NT2/D1 (cell line): ENCODE measurements at regions not wholly inside any gene's neighbourhood (a gene's known extent, or its start where the extent isn't known, plus 50 kb on each side); places are given as distances from the start of the nearest gene placed in this dataset.

Source experiments
- DNase-seq: peaks from one replicate; pipeline ENCODE4 v3.0.0-alpha.2; 2011; ENCODE audit warnings: low read depth, low spot score
- H3K27me3 ChIP-seq: 2 replicates; pipeline ENCODE4 v1.6.0; 2011; ENCODE audit warnings: mild to moderate bottlenecking; ENCODE audit not compliant: insufficient read length, insufficient read depth
- H3K36me3 ChIP-seq: 2 replicates; pipeline ENCODE4 v1.6.1; 2011; ENCODE audit warnings: mild to moderate bottlenecking, low read length, mixed read lengths; ENCODE audit not compliant: insufficient read depth, insufficient read length
- H3K4me1 ChIP-seq: 2 replicates; pipeline ENCODE4 v1.5.1; 2011; ENCODE audit not compliant: insufficient read depth, insufficient read length
- H3K4me3 ChIP-seq: 2 replicates; pipeline ENCODE4 v1.5.1; 2011; ENCODE audit warnings: low read depth; ENCODE audit not compliant: insufficient read length
- H3K9ac ChIP-seq: 2 replicates; pipeline ENCODE4 v1.6.0; 2011; ENCODE audit warnings: low read depth; ENCODE audit not compliant: insufficient read length
- H3K9me3 ChIP-seq: 2 replicates; pipeline ENCODE4 v1.5.1; 2011; ENCODE audit warnings: mild to moderate bottlenecking, low read length; ENCODE audit not compliant: insufficient read depth
- SUZ12 ChIP-seq: IDR thresholded peaks from 2 replicates; pipeline ENCODE4 v1.6.1; 2011; ENCODE audit not compliant: insufficient read length, insufficient read depth; ENCODE audit errors: extremely low read depth
- YY1 ChIP-seq: IDR thresholded peaks from 2 replicates; pipeline ENCODE4 v1.6.1; 2011; ENCODE audit not compliant: insufficient read length, insufficient read depth
- ZNF274 ChIP-seq: IDR thresholded peaks from 2 replicates; pipeline ENCODE4 v1.6.1; 2011; ENCODE audit warnings: mild to moderate bottlenecking, low read depth, low read length

- H3K4me3 ChIP-seq: no peak overlapping the region
- no peak overlapping the region for H3K9ac ChIP-seq
- DNase-seq: no peak
- H3K4me1 ChIP-seq: no peaks in the 10 kb centered on the region
- TF ChIP-seq YY1: no peak
- no peak for TF ChIP-seq SUZ12
- no peak for TF ChIP-seq ZNF274
- no peaks in the 10 kb centered on the region for H3K9me3 ChIP-seq
- H3K36me3 ChIP-seq: peaks cover 26% of the 10 kb centered on the region
- H3K27me3 ChIP-seq: no peaks in the 10 kb centered on the region
Measured at GRCh38 chr11:8740129-8740528, 57.5 kb downstream of the RPL27A start.

GRCh38 chr11:8744423-8744822, 61.8 kb downstream of the RPL27A start:
- no peak for DNase-seq

GRCh38 chr11:8745431-8746253, 63.0 kb downstream of the RPL27A start:
- no peaks in the 10 kb centered on the region for H3K9me3 ChIP-seq
- H3K36me3 ChIP-seq: peaks cover 18% of the 10 kb centered on the region
- DNase-seq: no peak
- no peak overlapping the region for H3K9ac ChIP-seq
- no peaks in the 10 kb centered on the region for H3K27me3 ChIP-seq
- TF ChIP-seq ZNF274: no peak
- TF ChIP-seq SUZ12: no peak
- no peak for TF ChIP-seq YY1
- no peak overlapping the region for H3K4me3 ChIP-seq
- H3K4me1 ChIP-seq: no peaks in the 10 kb centered on the region

More at GRCh38 chr11:8744423-8744822, 61.8 kb downstream of the RPL27A start:
- no peaks in the 10 kb centered on the region for H3K27me3 ChIP-seq
- no peak overlapping the region for H3K9ac ChIP-seq
- no peaks in the 10 kb centered on the region for H3K4me1 ChIP-seq
- no peak overlapping the region for H3K4me3 ChIP-seq
- peaks cover 15% of the 10 kb centered on the region for H3K36me3 ChIP-seq
- TF ChIP-seq YY1 (no peak), ZNF274 (no peak)
- H3K9me3 ChIP-seq: no peaks in the 10 kb centered on the region

- Histone ChIP-seq H3K9me3 (no peaks in the 10 kb centered on the region), H3K4me3 (no peak overlapping the region), H3K4me1 (no peaks in the 10 kb centered on the region), H3K9ac (no peak overlapping the region), H3K27me3 (no peaks in the 10 kb centered on the region), H3K36me3 (peaks cover 18% of the 10 kb centered on the region)
- no peak for TF ChIP-seq YY1
- TF ChIP-seq SUZ12: no peak
- no peak for TF ChIP-seq ZNF274
- no peak for DNase-seq
Measured at GRCh38 chr11:8746331-8746974, 63.9 kb downstream of the RPL27A start.

DNA sequence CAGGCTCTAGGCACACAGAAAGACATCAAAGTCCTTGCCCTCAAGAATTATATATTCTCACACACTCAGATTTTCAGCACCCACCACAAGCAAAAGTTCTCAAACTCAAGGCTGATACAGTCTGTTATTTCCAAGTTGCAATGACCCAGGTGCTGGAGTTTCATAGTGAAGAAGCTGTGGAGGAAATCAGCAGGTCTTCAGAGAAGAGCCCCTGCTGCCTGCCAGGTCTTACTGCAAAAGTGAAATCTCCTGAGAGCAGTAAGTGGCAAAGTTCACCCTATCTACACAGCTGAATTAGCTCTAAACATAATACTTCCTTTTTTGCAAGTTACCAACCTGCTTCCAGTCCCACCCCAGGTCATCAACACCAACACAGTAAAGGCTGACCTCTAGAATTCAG, 64.6 kb downstream of the RPL27A start:
- Histone ChIP-seq H3K9ac (no peak overlapping the region), H3K4me3 (no peak overlapping the region), H3K4me1 (no peaks in the 10 kb centered on the region), H3K36me3 (peaks cover 18% of the 10 kb centered on the region), H3K9me3 (no peaks in the 10 kb centered on the region), H3K27me3 (no peaks in the 10 kb centered on the region)
- no peak for TF ChIP-seq YY1
- no peak for TF ChIP-seq SUZ12
- TF ChIP-seq ZNF274: no peak
- no peak for DNase-seq

GRCh38 chr11:8748317-8748716, 65.7 kb downstream of the RPL27A start:
- Histone ChIP-seq H3K9me3 (no peaks in the 10 kb centered on the region), H3K9ac (no peak overlapping the region), H3K4me3 (no peak overlapping the region), H3K36me3 (peaks cover 18% of the 10 kb centered on the region), H3K27me3 (no peaks in the 10 kb centered on the region), H3K4me1 (no peaks in the 10 kb centered on the region)
- TF ChIP-seq SUZ12 (no peak), YY1 (no peak), ZNF274 (no peak)
- no peak for DNase-seq

DNA sequence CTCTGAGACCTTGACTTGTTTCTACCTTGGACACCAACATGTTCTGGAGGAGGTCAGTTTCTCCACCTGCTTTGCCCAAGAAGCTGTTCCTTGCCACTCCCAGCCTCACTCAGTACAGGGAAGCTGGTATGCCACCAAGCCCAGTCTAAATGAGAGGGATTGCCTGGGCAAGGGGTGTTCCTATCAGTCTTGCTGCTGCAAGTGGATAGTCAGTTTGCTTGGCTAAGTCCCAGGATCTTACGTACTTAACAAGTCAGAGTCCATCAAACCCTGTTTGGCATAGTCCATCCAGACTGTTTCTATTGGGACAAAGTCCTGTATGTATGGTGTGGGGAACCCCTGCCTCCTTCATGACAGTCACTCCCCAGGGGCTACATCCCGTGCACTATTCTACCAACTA, 66.6 kb downstream of the RPL27A start:
- no peak for TF ChIP-seq SUZ12
- no peak for TF ChIP-seq YY1
- no peak for TF ChIP-seq ZNF274

More for the DNA sequence above, 66.6 kb downstream of the RPL27A start:
- Histone ChIP-seq H3K4me1 (no peaks in the 10 kb centered on the region), H3K9me3 (no peaks in the 10 kb centered on the region), H3K9ac (no peak overlapping the region), H3K27me3 (no peaks in the 10 kb centered on the region), H3K36me3 (peaks cover 18% of the 10 kb centered on the region), H3K4me3 (no peak overlapping the region)
- DNase-seq: no peak
